ENCODE measurements at regions not wholly inside any gene's neighbourhood (a gene's known extent, or its start where the extent isn't known, plus 50 kb on each side); places are given as distances from the start of the nearest gene placed in this dataset.
"Not testable (repeated sequence)": the region's sequence is repeated elsewhere in the genome, so short reads cannot be mapped to it uniquely, and the experiment has no call there.

DNA sequence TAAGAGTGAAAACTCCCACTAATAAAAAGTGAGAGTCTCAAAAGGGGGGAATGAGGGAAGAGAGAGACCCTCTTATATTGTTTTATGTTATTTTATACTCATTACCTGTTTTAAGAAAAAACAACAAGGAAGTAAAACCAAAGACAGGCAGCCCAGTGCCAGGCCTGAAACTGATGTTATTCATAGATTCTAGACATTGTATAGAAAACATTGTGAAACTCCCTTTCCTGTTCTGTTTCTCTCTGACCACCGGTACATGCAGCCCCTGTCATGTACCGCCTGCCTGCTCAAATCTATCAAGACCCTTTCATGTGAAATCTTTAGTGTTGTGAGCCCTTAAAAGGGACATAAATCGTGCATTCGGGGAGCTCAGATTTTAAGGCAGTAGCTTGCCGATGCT is 216.4 kb upstream of the CNTN3 start:
- TF ChIP-seq CTCF, EZH2, EZH2phosphoT487 (IDR thresholded peaks at IDR 0.05): not testable (repeated sequence)
